GM21717 (cell line): ENCODE measurements at regions not wholly inside any gene's neighbourhood (a gene's known extent, or its start where the extent isn't known, plus 50 kb on each side); places are given as distances from the start of the nearest gene placed in this dataset.
A peak's percentile ranks its signal among the peaks of the same experiment; 100 is the strongest.
"Not testable (repeated sequence)": the region's sequence is repeated elsewhere in the genome, so short reads cannot be mapped to it uniquely, and the experiment has no call there.

ENCODE experiments used
- ATAC-seq: cut with Tn5 transposase; IDR thresholded peaks from one replicate; pipeline ENCODE4 v1.9.1; 2021; ENCODE audit warnings: mild to moderate bottlenecking, moderate library complexity; ENCODE audit not compliant: unreplicated experiment

DNA sequence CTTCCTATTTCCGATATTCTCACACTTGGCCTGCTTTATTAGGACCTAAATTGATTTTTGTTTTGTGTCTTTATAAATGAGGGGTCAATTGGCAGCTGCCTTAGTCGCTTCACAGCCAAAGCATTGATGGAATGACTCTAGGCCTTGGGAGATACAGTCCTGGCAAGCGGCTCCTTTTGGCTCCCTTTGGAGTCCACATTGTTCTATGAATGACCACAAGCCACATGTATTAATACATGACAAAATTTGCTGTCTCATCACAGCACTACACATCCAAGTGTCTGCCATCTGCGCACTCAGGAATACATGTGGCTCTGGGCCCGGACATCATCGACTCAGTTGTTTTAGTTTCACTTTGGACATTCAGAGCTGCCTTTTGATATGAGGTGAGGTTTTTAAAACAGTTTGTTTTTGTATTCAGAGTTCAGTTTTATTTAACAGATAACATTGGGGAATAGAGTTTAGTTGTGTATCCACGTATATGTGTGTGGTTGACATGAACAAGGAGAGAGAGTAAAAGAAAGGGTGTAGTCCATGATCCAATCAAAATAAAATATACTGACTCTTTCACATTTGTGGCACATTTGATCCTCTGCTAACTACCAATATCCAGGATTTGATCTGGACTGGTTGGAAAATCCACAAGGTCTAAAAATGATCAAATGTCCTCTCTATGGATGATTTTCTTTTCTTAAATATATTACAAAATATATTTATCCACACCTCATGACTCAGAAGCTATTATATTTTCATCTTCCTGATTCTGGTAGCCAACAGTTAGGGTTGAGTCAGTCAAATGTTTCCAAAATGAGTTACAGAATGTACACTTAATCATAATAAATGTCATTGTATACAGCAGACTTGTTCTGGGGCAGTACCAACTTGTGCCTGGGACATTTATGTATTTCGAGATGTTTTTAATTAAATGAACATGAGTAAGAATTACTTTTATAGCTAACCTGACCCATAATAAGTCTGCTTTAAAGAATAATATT, 114.0 kb upstream of the MTAP start:
- no peak for ATAC-seq

DNA sequence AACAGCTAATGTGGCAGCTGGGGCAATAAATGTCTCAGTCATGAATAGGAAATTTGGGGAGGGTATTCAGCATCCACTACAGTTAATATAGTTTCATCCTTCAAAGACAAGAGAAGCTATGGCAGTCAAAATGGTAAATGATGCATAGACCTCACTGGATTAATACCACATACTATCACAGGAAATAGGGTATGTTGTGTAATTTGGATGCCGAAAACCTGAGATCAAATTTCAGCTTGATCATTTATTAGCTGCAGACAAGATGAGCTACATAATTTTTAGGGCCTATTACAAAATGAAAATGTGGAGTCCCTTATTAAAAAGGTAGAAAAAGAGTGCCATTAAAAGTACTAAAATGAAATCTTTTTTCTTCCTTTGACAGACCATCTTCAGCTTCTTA, 112.6 kb upstream of the MTAP start:
- ATAC-seq = no peak

DNA sequence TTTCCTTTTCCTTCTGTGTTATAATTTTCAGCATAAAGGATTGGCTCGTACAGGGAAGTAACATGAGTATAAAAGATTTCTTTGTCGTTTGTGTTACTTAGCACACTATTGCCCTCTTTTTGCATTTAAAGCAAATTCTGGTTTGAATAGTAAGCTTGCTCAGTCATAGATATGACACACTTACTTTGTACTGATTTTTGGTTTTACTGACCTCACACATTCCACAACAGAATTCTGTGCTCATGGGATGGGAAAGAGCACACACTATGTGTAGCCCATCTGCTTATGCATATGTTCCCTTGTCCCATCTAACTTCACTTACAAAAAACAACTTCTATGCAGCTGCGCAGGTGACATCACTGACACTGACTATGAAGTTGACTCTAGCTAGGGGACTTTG, 111.9 kb upstream of the MTAP start:
- ATAC-seq = no peak

DNA sequence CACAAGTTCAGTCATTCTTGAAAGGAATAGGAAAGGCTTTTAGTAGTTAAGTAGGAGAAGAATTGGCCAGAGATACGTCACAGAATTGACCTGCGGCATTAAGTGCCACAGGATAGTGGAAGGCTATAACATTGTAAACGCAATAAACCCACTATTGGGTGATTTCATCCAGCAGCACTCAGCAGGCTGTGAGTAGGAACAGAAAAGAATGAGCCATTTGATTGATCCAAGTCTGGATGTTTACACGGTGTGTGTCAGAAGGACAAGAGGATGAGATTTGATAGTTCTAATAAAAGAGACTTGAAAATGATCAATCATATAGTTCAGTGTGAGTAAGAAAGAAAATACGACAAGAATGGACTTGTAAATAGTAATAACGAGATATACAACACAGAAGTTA, 110.0 kb upstream of the MTAP start:
- ATAC-seq = no peak

DNA sequence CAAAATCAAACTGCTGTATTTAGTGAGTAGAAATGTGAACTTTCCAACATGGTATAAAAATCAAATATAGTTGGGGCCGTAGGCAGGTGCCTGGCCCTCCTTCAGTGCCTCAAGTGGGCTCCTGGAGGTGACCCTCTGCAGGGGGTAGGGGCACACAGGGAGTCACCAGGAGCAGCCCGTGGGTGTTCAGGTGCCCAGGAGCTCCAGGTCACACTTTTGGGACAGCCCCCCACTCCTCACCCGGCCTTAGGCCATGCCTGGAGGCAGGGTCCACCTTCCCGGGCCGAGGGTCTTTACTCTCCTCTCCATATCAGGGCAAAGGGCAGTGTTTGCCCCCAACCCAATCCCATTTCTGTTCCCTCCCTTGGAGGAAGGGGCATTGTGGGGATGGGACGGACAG, 108.0 kb upstream of the MTAP start:
- ATAC-seq = no peak

DNA sequence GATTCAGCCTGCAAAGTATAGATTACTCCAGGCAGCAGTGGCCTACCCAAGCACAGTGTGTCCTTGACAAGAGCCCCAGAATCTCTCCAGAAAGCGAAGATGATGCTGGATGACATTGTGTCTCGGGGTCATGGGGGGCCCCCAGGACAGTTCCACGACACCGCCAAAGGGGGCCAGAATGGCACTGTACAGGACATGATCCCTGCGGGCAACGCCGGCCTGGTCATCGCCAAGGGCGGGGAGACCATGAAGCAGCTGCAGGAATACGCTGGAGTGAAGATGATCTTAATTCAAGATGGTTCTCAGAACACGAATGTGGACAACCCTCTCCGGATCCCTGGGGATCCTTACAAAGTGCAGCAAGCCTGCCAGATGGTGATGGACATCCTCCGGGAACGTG, 107.0 kb upstream of the MTAP start:
- no peak for ATAC-seq

DNA sequence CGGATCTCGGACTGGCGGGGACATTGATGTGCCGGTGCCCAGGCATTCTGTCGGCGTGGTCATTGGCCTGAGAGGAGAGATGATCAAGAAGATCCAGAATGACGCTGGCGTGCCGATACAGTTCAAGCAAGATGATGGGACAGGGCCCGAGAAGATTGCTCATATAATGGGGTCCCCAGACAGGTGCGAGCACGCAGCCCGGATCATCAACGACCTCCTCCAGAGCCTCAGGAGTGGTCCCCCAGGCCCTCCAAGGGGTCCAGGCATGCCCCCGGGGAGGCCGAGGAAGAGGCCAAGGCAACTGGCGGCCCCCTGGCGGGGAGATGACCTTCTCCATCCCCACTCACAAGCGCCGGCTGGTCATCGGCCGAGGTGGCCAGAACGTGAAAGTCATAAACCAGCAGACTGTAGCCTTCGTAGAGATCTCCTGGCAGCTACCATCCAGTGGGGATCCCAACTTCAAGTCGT, 106.5 kb upstream of the MTAP start:
- ATAC-seq = no peak

DNA sequence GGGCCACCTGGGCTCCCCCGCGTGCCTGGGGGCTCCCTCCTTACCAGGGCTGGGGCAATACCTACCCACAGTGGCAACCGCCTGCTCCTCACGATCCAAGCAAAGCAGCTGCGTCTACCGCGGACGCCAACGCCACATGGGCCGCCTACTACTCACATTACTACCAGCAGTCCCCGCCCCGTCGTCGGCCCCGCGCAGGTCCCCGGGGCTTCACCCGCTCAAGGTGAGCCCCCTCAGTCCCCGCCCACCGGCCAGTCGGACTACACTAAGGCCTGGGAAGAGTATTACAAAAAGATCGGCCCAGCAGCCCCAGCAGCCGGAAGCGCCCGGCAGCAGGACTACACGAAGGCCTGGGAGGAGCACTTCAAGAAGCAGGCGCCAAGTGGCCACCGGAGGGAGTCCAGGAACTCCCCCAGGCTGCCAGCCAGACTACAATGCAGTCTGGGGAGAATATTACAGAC, 106.0 kb upstream of the MTAP start:
- no peak for ATAC-seq

DNA sequence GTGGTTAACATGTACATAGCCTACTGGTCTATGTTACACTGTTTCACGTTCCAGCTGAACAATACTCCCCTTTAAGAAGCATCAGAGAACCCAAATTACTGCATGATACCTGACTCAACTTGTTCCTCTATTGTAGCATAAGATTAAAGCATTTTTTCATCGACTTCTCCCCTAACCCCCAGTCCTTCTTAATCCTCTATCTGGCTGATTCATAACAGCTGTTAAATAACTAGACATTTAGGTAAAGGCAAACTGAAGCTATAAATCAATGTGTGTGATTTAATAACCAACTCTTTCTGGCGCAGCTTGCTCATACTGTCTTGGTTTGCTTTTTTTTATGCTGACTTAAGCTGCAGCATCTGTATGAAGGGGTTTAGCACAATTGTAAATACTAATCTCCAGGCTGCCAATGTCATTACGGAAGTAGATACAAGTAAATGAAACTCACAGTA, 94.2 kb upstream of the MTAP start:
- ATAC-seq = no peak

DNA sequence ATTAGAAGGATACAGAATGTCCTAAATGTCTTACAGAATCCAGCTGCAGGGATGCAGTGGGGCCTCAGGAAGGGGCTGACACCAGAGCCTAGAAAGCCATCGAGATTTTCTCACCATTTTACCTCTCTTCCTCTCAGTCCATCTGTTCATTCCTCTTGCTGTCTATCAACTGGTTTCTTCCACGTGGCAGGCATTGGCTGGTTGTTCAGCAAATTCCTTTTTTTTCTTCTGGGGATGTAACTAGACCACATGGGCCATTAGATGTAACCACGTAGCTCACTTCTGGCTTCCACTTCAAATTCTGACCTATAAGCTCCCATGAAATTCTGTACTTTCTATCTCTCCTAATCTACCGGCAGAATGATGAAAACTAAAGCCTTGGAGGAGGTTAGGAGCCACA, 93.6 kb upstream of the MTAP start:
- no peak for ATAC-seq

DNA sequence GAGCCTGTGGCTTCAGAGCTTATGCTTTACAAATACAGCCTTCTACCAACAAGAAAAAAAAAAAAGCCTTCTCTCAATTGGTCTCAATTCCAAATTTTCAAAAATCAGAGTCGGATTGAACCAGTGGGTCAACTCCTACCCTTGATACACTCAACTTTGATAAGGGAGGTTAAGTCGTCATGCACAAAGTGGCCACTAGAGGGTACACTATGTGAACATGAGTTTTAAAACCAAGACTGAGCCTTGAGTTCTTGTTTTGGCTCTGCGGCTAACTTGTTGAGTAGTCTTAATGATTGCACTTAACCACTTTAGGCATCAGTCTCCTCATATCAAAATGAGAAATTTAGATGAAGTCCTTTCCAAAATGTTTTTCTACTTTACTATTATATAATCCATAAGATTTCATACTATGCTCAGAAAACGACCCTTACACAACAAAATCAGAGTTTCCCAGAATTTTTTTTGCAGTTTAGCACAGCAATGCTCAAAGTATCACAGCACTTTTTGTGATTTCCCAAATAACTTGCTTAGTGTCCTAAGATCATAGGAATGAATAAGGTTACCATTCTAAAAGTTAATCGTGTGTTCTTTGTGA, 92.9 kb upstream of the MTAP start:
- peak; percentile 65 for ATAC-seq

DNA sequence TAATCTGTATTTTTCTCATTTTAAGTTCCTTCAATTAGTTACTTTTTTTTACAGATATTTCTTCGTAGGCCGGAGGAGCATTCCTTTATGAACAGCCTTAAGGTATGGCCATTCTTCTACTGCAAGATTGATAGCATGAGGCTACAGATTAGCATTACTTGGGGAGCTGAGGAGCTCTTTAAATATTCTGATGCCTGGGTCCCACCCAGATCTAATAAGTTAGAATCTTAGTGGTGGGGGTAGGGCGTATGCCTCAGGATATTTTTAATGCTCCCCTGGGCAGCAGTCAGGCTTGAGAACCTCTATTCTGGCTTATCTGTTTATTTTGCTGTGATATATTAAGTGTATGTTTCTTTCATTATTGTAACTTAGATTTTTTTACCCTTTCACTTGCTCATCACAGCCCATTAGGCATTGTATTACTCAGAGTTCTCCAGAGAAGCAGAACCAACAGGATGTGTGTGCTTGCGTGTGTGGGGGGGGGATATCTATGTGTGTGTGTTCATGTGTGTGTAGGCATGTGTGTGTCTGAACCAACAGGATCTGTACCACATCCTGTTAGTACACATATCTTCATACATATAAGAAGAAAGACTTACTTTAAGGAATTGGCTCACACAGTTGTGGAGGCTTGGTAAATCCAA, 91.8 kb upstream of the MTAP start:
- ATAC-seq = no peak

DNA sequence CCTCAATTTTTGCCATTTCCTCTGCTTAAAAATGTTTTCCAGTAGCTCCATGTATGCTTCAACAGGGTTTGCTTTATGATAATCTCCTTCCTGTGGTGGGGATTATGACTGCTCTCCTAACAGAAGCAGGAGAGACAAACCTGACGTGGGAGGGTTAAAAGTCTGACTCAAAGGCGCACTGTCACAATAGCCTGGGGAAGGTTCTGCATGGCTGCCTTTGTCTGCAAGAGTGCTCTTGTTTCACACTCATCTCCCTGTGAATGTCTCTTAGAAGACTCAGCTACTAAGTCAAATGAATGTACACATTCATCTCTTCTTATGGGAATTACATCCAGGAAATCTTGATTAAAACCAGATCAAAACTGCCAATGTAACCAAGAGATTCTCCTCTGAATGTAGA, 90.9 kb upstream of the MTAP start:
- ATAC-seq = peak; percentile 65

DNA sequence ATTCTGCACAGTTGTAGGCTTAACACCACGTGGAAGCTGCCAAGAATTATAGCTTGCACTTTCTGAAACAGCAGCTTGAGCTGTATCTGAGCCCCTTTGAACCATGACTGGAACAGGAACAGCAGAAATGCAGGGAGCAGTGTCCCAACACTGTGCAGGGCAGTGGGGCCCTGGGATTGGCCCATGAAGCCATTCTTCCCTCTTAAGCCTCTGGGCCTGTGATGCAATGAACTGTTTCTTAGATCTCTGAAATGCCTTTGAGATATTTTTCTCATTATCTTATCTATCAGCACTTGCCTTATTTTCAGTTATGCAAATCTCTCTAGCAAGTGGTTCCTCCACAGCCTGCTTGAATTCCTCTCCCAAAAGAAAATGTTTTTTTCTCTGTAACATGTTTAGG, 87.0 kb upstream of the MTAP start:
- ATAC-seq = no peak

DNA sequence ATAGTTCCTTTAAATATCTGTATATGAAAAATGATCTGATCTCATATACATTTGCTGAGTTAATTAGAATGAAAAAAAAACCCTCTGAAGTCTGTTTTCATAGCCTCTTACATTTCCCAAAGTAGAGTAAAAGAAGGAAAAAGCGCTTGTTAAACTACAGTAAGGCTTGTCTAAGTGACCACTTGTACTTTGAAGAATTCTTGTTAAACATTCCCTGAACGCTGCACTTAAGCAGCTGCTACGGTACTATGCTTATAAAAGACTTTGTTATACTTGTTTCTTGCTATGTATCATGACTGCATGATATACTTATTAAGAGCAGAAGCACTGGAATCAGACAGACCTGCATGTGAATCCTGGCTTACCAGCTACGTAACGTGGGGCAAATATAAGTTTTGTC, 81.7 kb upstream of the MTAP start:
- no peak for ATAC-seq

DNA sequence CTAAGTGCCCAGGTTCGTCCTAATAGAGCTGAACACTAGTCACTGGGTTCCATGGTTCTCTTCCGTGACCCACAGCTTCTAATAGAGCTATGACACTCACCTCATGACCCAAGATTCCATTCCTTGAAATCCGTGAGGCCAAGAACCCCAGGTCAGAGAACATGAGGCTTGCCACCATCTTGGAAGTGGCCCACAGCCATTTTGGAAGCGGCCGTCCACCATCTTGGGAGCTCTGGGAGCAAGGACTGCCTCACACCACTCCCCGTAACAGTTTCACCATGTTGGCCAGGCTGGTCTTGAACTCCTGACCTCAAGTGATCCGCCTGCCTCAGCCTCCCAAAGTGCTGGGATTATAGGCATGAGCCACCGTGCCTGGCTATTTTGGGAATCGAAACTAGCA, 75.0 kb upstream of the MTAP start:
- not testable (repeated sequence) for ATAC-seq

DNA sequence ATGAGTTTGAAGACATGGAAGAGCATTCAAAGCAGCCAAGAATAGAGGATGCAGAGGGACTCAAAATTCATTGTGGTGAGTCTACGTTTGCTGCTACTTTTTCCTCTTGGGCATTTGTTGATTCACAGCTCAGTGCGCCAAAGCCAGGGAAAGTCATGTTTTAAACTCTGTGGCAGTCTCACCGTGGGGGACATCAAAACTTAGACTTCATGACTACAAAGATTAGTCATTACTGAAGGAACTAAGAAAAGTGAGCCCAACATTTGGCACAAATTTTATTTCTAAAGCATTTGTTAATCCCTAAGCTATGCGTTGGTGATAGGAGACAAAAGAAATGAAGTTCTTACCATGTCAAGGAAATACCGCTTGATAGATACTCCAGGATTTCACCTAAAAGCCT, 73.7 kb upstream of the MTAP start:
- ATAC-seq = no peak

DNA sequence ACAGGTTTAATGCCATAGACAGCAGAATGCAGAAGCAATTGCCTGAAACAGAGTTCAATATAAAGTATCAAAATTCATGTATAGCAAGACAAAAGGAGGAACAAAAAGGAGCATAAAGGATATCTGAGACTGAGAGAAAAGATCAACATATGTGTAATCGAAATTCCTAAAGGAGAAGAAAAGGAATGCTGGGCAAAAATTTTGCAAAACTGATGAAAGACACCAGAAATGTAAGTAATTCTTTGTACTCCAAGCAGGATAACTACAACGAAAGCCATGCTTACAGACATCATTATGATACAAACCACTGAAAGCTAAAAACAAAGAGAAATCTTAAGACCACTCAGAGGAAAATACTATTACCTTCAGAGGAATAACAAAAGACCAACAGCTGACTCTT, 72.8 kb upstream of the MTAP start:
- ATAC-seq = no peak

DNA sequence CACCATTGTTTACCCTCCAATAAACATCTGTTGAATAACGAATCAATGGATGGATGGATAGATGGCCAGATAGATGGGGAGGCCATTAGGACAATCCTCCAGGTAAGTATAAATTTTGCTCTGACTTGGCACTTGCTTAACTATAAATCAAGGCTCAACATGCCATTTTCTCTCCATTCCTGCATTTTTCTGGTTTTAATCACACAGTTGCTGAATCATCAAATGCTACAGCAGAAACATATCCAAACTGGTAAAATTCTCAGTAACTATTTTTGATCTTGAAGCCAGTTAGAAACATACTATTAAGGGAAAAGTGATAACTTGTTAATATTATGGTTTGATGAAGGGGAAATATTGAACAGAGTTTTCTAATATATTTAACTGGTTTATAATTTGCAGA, 71.5 kb upstream of the MTAP start:
- ATAC-seq = no peak

DNA sequence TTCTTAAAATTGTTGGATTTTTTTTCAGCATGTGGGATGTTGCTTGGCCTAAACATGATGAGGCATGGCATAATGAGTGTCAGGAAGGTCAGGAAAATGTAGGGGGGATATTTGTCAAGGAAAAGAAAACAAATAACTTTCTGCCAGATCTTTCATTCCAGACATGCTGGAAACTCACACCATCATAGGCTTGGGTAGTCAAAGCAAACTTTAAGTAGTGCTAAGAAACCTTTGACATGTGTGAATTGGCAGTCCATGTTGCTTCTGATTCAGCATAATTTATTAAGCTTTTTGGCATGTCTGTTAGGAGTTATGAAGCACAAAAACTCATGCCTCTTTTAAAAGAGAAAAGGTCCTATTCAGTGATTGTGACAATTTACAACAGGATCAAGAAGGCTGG, 61.3 kb upstream of the MTAP start:
- no peak for ATAC-seq

DNA sequence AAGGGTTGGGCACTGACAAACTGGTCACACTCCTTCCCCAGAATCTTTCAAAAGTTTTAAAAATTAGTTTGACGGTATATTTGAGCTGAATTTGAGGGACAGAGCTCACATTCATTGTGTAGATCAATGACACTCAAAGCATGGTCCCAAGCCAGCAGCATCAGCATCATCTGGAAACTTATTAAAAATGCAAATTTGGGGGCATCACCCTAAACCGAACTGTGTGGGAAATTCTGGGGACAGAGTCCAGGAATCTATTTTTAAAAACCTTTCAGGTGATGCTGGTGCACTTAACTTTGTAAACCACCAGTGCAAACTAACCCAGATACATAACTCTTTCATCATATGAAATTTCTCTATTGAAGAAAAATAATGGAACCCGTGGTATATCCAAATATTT, 58.1 kb upstream of the MTAP start:
- no peak for ATAC-seq

DNA sequence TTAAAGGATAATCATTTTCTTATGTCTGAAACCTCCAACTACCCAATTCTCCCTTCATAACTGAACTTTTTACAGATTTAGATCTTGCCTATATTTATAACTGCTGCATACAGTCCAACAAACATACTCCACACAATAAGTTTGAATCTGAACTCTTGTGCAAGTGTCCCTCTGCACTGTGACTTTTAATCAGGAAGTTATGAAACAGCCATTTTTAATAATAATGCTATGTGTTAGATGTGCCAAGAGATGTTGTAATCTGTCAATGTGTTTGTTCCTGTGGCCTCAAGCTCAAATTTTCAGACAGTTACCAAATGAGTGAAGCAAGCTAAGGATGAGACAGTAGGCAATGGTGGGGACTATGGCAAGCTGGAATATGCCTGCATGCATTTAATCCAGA, 57.6 kb upstream of the MTAP start:
- ATAC-seq = no peak
